HG02588 (cell line): ENCODE measurements at regions not wholly inside any gene's neighbourhood (a gene's known extent, or its start where the extent isn't known, plus 50 kb on each side); places are given as distances from the start of the nearest gene placed in this dataset.
A peak's percentile ranks its signal among the peaks of the same experiment; 100 is the strongest.
"Not testable (repeated sequence)": the region's sequence is repeated elsewhere in the genome, so short reads cannot be mapped to it uniquely, and the experiment has no call there.

Experiments used
- ATAC-seq: cut with Tn5 transposase; IDR thresholded peaks from one replicate; pipeline ENCODE4 v1.9.1; 2021; ENCODE audit warnings: mild to moderate bottlenecking, moderate library complexity; ENCODE audit not compliant: unreplicated experiment

GRCh38 chr5:23963449-23963848, 456.0 kb downstream of the PRDM9 start:
- ATAC-seq, result no peak

- no peak for ATAC-seq
Observed at GRCh38 chr5:23977365-23977764, 470.0 kb downstream of the PRDM9 start.

GRCh38 chr5:23977997-23978396, 470.6 kb downstream of the PRDM9 start:
- ATAC-seq, result no peak

- peak; percentile 62 for ATAC-seq
Observed at GRCh38 chr5:23991406-23991805, 484.0 kb downstream of the PRDM9 start.

- ATAC-seq, result no peak
Observed at GRCh38 chr5:23994581-23995370, 487.4 kb downstream of the PRDM9 start.

DNA sequence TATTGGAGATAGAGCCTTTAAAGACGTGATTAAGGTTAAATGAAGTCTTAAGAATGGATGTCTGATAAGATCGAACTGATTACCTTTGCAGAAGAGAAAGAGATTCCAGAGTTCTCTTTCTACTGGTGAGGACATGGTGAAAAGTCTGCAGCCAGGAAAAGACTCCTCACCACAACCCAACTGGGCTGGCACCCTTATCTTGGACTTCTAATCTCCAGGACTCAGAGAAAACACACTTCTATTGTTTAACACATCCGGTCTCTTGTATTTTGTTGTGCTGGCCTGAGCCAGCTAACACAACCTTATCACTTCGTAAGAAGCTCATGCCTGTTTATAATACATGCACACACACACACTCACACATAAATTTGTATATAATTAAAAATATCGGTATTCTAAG, 489.1 kb downstream of the PRDM9 start:
- no peak for ATAC-seq

- no peak for ATAC-seq
Observed at GRCh38 chr5:24005384-24005783, 498.0 kb downstream of the PRDM9 start.

DNA sequence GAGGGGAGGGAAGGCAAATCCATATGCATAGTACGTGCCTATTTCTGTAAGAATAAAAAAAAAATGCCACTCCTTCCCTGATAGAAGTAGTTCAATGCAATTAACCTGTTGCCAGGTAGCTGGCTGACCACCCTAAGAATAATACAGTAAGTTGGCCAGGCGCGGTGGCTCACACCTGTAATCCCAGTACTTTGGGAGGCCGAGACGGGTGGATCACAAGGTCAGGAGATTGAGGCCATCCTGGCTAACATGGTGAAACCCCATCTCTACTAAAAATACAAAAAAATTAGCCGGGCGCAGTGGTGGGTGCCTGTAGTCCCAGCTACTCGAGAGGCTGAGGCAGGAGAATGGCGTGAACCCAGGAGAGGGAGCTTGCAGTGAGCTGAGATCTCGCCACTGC, 510.3 kb downstream of the PRDM9 start:
- ATAC-seq, result not testable (repeated sequence)

GRCh38 chr5:24026288-24026687, 518.9 kb downstream of the PRDM9 start:
- no peak for ATAC-seq

DNA sequence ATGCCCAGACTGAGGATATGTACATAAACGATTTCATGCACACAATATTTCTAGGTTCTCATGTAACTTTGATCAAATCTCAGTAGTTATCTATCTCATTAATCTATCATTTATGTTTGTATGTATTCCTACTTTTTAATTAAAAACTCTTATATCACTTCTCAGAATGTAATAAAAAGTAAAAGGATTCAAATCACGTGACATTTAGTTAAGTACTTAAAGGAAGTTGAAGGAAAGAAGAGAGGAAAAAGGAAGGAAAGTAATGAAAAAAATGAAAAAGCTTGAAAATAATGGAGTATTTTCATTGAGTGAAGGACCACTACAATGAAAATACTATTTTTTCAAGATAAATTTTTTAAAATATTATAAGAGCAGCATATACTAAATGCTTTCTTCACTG, 535.3 kb downstream of the PRDM9 start:
- ATAC-seq, result no peak

- ATAC-seq, result no peak
Observed at GRCh38 chr5:24045046-24045445, 537.6 kb downstream of the PRDM9 start.

- no peak for ATAC-seq
Observed at GRCh38 chr5:24053737-24054136, 546.3 kb downstream of the PRDM9 start.

- no peak for ATAC-seq
Observed at GRCh38 chr5:24059006-24059405, 551.6 kb downstream of the PRDM9 start.

DNA sequence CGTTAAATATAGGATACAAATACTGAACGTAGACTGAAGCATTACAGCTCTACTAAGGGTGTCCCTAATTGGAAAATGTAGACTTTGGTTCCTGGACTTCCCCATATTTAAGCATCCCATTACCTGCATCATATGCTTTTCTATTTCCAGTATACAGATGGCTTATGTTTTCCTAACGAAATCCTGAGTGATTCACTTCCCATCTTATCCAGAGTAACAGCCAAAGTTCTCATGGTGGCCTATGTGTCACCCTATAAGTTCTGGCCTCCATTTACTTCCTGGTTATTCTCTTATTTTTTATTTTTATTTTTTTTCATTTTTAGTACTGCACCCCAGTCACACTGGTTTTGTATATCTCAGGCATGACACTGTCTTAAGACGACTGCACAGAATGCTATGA, 552.3 kb downstream of the PRDM9 start:
- no peak for ATAC-seq

- ATAC-seq, result no peak
Observed at GRCh38 chr5:24065779-24066178, 558.4 kb downstream of the PRDM9 start.

GRCh38 chr5:24067208-24067607, 559.8 kb downstream of the PRDM9 start:
- no peak for ATAC-seq

GRCh38 chr5:24068524-24068923, 561.1 kb downstream of the PRDM9 start:
- ATAC-seq, result no peak

GRCh38 chr5:24073107-24073506, 565.7 kb downstream of the PRDM9 start:
- no peak for ATAC-seq

- ATAC-seq, result no peak
Observed at GRCh38 chr5:24080046-24080445, 564.7 kb downstream of the CDH10 start.

DNA sequence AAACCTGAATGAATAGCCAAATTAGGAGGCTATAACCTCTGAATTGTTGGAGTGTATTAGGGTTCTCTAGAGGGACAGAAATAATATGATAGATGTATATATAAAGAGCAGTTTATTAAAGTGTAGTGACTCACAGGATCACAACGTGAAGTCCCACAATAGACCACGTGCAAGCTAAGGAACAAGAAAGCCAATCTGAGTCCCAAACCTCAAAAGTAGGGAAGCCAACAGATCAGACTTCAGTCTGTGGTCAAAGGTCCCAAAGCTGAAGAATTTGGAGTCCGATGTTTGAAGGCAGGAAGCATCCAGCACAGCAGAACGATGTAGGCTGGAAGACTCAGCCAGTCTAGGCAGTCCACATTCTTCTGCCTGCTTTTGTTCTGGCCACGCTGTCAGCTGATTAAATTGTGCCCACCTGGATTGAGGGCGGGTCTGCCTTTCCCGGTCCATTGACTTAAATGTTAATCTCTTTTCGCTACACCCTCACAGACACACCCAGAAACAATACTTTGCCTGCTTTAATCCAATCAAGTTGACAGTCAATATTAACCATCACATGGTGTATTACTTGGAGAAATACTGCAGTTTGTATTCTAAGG, 550.6 kb downstream of the CDH10 start:
- ATAC-seq, result no peak

- ATAC-seq, result no peak
Observed at GRCh38 chr5:24102010-24102409, 542.8 kb downstream of the CDH10 start.

- no peak for ATAC-seq
Observed at GRCh38 chr5:24103451-24104023, 541.2 kb downstream of the CDH10 start.
